ENCODE measurements at regions not wholly inside any gene's neighbourhood (a gene's known extent, or its start where the extent isn't known, plus 50 kb on each side); places are given as distances from the start of the nearest gene placed in this dataset.
A peak's percentile ranks its signal among the peaks of the same experiment; 100 is the strongest.

DNA sequence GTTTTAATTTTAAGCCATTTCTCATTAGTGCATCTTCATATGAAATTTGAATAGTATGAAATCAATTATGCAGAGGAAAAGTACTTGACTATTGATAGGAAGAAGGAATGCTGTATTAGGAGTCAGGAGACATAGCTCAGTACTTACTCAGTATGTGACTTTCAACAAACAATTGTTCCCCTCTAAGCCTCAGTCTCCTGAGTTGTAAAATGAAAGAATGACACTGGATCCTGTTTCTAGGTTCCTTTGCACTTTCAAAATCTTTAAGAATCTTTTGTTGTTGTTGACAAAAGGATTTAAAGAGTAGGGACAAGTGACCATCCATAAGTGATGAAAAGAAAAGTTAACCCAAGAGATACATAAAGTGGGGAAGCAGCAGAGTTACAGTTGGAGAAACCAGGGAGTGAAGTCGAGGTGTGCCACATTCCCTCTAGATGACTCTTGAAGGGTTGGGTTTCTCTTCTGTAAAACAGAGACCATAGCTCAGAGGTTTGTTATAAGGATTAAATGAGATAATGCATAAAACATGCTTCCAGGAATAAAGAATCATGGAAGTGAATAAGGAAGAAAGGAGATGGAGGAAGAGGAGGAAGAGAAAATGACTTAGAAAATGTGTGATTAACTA is 105.7 kb upstream of the KCNJ15 start:
- no peak for DNase-seq (ENCODE audit: low read depth)

- no peak for DNase-seq (ENCODE audit: low read depth)
These were observed 100.6 kb upstream of the KCNJ15 start for GRCh38 chr21:38156200-38156599.

GRCh38 chr21:38159355-38159754 is 97.4 kb upstream of the KCNJ15 start:
- DNase-seq (ENCODE audit: low read depth) = peak; percentile 12

GRCh38 chr21:38165466-38166172 is 91.2 kb upstream of the KCNJ15 start:
- DNase-seq (ENCODE audit: low read depth) = no peak

- DNase-seq (ENCODE audit: low read depth) = no peak
These were observed 90.6 kb upstream of the KCNJ15 start for GRCh38 chr21:38166173-38166535.

DNA sequence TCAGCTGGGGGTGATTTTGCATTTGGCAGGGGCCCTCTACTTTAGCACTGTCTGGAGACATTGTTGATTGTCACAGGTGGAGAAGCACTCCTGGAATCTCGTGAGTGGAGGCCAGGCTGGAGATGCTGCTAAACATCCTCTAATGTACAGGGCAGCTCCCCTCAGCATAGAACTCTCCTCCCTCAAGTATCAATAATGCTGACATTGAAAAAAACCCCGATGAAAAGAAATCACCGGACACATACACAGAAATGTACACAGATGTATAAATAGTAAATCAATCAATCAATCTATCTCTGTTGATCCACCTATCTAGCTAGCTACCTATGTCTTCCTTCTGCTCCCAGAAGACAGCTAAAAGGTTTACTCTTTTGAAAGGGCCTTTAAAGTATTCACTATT is 89.4 kb upstream of the KCNJ15 start:
- DNase-seq (ENCODE audit: low read depth) = no peak

GRCh38 chr21:38170283-38170682 is 86.5 kb upstream of the KCNJ15 start:
- DNase-seq (ENCODE audit: low read depth) = no peak

DNA sequence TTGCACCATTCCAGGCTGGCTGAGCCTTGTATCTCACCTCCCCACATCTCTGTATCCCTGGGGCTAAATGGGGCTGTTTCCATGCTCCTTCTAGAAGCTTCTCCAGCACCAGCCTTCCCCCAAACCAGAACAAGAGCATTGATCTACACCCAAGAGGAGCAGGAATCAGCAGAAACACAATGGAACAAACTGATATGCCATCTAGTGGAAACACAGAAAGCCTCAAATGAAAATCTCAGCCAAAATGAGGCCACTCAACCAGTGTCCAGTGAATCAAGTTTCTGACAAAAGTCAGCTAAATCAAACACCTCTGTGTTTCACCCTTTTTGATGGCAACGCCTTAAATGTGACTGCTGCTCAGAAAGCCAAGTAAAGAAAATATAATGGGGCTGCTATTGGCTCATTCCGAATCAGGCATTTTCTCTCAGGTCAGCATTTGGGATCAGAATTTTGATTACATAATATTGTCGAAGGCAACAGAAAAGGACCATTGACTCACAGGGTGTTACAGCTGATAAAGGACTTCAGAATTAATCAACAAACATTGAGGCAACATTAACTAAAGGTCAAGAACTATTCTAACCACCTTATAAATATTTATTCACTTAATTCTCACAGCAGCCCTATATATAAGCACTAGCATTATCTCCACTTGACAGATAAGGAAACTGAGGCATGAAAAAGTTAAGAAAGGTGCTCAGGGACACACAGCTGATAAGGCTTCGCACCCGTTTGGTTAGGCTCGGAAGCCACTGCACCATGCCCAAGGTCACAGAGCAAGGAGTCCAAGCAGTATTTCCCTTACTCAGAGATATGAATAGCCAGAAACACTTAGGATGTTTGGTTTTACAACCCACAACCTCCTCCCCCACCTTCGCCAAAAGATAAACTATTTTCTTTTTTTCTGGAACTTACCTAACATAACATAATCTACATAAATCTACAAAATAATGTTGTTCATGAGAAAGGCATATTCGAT is 85.8 kb upstream of the KCNJ15 start:
- no peak for DNase-seq (ENCODE audit: low read depth)

GRCh38 chr21:38171723-38172344 is 85.0 kb upstream of the KCNJ15 start:
- DNase-seq (ENCODE audit: low read depth) = no peak

- DNase-seq (ENCODE audit: low read depth) = no peak
These were observed 83.3 kb upstream of the KCNJ15 start for GRCh38 chr21:38173276-38174035.

- DNase-seq (ENCODE audit: low read depth) = no peak
These were observed 81.5 kb upstream of the KCNJ15 start for GRCh38 chr21:38175306-38175705.

GRCh38 chr21:38177919-38178652 is 78.7 kb upstream of the KCNJ15 start:
- no peak for DNase-seq (ENCODE audit: low read depth)

GRCh38 chr21:38178653-38179470 is 77.9 kb upstream of the KCNJ15 start:
- no peak for DNase-seq (ENCODE audit: low read depth)

DNA sequence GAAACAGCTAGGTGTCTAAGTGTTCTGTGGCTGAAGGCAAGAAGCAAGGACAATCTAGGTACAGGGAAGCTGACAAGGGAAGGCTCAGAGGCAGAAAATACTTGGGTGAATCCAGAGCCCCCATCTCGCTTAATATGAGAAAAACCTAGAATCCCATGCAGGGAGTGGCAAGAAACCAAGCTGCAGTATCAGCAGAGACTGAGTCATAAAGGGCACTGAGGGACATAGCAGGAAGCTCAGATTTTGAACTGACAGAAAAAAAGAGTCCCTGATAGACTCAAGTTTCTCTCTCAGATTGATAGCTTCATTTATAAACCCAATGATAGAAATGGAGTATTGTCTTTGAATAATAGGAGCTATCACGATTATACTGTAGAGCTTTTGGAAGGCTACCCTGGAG is 77.3 kb upstream of the KCNJ15 start:
- no peak for DNase-seq (ENCODE audit: low read depth)

- no peak for DNase-seq (ENCODE audit: low read depth)
These were observed 75.7 kb upstream of the KCNJ15 start for GRCh38 chr21:38181096-38181495.

- no peak for DNase-seq (ENCODE audit: low read depth)
These were observed 74.3 kb upstream of the KCNJ15 start for GRCh38 chr21:38182370-38182985.

DNA sequence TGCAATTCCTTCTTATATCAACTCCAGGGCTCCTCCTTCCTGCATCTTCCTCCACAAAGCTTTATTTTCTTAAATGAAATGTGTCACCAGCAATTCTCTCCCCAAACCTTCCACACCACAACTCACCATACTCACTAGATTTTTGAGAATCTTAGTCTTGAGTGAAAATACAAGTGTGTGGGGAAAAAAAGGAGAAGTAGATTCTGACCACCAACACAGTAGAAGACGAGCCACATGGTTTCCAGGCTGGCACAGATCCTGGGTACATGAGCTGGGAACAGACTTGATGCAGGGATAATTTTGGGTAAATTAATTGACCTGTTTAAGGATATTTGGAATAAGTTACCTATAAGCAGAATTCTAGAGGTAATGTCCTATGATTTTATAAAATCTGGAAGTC is 72.8 kb upstream of the KCNJ15 start:
- no peak for DNase-seq (ENCODE audit: low read depth)

DNA sequence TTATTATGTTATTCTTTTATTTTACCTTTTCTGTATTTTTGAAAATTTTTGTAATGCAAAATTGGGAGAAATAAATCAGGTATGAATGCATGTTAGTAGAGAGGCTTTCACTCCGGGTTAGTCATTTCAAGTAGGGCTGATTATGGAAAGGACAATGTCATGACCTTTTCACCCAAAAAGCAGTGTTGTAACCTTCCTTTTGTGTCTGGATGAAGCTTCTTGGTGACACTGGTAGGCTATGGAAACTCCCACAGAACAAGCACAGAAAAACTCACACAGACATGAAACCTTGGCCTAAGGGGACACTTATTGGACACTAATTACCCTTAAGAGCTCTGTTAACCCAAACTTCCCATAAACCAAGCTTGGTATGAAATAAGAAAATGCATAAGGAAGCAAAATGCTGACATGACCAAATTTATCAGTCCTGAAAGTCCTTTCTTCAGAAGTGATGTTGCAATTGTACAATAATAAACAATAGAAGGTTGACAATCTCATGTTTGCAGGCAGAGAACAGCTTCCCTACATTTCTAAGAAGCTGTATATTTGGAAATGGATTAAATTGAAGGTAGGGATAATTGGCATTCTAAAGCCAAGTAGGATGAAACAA is 70.0 kb upstream of the KCNJ15 start:
- DNase-seq (ENCODE audit: low read depth) = no peak

DNA sequence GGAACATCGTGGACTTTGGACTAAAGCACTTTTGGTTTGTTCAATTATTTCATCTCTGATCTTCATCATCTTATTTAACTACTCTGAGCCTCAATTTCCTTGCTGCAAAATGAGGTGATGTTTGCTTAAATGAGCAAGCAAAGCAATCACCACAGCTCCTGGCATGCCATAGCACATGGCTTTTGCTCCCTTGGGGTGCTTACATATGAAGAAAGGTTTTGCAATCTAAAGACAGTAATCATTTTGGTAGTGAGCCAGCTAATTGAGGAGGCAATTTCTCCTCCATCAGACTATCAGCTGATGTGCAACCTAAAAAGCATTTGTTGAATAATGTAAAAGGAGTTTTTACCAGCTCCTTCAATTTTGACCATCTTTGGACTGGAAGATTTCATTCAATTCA is 68.8 kb upstream of the KCNJ15 start:
- no peak for DNase-seq (ENCODE audit: low read depth)

All from activated T-helper 1 cell treated with Interleukin-2 at 50 U/mL for 16 hours (primary cell).